Stimulated activated naive B cell treated with anti-CD40 and anti-IgM and Interleukin-4, amounts not matched to agents 10 μg/mL and 1 μg/mL and 100 μg/mL, for 72 hours (primary cell): ENCODE measurements at regions not wholly inside any gene's neighbourhood (a gene's known extent, or its start where the extent isn't known, plus 50 kb on each side); places are given as distances from the start of the nearest gene placed in this dataset.
"Not testable (repeated sequence)": the region's sequence is repeated elsewhere in the genome, so short reads cannot be mapped to it uniquely, and the experiment has no call there.

Experiments used
- ATAC-seq, 2 donors: fragments of 150-1000 bp; cut with Tn5 transposase; replicated peaks; 2 replicates each; pipeline ENCODE4 v1.10.0; 2021; ENCODE audit warnings: moderate library complexity in 1 of 2
- DNase-seq: peaks from one replicate; pipeline ENCODE4 v3.0.0; 2021
- H3K27ac Mint-ChIP-seq: one replicate; pipeline ENCODE4 v1.8.0; 2022; ENCODE audit warnings: mild to moderate bottlenecking, mixed read lengths
- H3K27me3 Mint-ChIP-seq, 2 donors: one replicate each; pipeline ENCODE4 v1.8.0; 2022; ENCODE audit warnings: mixed read lengths in 2 of 2
- H3K36me3 Mint-ChIP-seq, 2 donors: one replicate each; pipeline ENCODE4 v1.8.0; 2022; ENCODE audit warnings: mixed read lengths in 2 of 2, mild to moderate bottlenecking in 1 of 2
- H3K4me1 Mint-ChIP-seq, 2 donors: one replicate each; pipeline ENCODE4 v1.8.0; 2022; ENCODE audit warnings: mixed read lengths in 2 of 2, mild to moderate bottlenecking in 1 of 2
- H3K4me3 Mint-ChIP-seq, 2 donors: one replicate each; pipeline ENCODE4 v1.8.0; 2022; ENCODE audit warnings: mild to moderate bottlenecking in 2 of 2, mixed read lengths in 2 of 2, moderate library complexity in 1 of 2
- H3K9me3 Mint-ChIP-seq, 2 donors: one replicate each; pipeline ENCODE4 v1.8.0; 2022; ENCODE audit warnings: mixed read lengths in 2 of 2, mild to moderate bottlenecking in 1 of 2

DNA sequence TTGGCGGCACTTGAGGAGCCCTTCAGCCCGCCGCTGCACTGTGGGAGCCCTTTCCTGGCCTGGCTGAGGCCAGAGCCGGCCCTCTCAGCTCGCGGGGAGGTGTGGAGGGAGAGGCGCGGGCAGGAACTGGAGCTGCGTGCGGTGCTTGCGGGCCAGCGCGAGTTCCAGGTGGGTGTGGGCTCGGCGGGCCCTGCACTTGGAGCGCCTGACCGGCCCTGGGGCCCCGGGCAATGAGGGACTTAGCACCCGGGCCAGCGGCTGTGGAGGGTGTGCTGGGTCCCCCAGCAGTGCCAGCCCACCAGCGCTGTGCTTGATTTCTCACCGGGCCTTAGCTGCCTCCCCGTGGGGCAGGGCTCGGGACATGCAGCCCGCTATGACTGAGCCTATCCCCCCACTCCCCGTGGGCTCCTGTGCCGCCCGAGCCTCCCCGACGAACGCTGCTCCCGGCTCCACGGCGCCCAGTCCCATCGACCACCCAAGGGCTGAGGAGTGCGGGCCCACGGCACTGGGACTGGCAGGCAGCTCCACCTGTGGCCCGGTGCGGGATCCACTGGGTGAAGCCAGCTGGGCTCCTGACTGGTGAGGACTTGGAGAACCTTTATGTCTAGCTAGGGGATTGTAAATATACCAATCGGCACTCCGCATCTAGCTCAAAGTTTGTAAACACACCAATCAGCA, 167.6 kb downstream of the SOX4 start:
- H3K9me3 Mint-ChIP-seq, ATAC-seq, DNase-seq, H3K27ac Mint-ChIP-seq, H3K4me1 Mint-ChIP-seq, H3K36me3 Mint-ChIP-seq, H3K4me3 Mint-ChIP-seq, H3K27me3 Mint-ChIP-seq: not testable (repeated sequence)

GRCh38 chr6:21764989-21765388, 171.4 kb downstream of the SOX4 start:
- H3K27me3 Mint-ChIP-seq = no peaks in the 10 kb centered on the region

DNA sequence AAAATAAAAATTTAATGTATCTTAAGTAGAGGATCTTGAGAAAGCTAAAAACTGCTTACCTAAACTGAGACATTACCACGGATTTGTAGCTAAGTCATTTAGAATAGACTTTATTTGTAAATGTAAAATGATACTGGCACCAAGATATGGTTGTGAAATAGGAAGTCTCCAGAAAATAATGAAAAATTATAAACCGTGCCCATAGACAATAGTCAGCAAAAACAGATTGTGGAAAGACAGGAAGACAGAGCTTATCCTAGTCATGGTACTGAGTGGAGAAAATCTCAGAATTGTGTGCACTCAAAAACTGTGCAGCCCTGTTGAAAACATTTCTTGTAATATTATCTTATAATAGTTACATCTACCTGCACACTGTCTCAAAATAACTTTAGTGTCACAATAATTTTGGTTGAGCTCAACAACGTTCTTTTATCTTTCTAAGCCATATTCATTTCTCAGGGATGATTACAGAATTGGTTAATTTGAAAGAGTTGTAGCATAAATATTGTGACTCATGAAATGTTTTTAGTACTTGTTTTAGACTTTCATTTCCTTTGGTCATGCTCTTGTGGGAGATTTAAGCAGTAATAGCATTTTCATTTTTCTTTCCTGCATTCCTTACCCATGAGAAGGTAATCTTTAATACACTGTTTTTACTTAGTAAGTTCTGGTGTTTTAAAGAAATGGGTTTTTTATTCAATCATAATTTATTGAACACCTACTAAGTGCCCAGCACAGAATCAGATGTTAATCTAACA, 174.5 kb downstream of the SOX4 start:
- no peak for DNase-seq

More at GRCh38 chr6:21764989-21765388, 171.4 kb downstream of the SOX4 start:
- Mint-ChIP-seq H3K36me3 (no peaks in the 10 kb centered on the region), H3K9me3 (no peaks in the 10 kb centered on the region), H3K4me3 (no peak overlapping the region), H3K27ac (no peak overlapping the region), H3K4me1 (no peaks in the 10 kb centered on the region)
- DNase-seq (no peak), ATAC-seq (no peak)

DNA sequence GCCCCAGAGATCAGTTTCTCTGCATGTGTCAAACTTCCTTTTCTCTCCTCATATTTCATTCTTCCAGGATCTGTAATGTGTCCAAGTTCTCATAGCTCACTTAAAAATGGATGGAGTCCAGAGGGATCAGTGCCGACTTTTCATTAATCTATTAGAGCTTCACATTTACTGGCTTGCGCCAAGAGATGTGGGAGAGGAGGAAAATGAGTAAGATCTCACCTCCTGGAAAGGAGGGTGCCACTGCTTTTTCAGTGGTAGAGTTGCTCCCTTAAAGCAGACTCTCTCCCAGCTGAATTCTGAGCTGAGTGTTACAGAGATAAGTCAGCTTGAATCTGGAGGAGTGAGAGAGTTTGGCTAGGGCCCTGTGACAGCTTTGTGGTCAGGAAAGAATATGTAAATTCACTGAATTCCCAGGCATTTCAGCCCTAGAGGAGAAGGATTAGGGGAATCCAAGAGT, 175.9 kb downstream of the SOX4 start:
- H3K27ac Mint-ChIP-seq = no peak overlapping the region
- no peaks in the 10 kb centered on the region for H3K36me3 Mint-ChIP-seq

More for the DNA sequence above, 174.5 kb downstream of the SOX4 start:
- no peak overlapping the region for H3K27ac Mint-ChIP-seq
- H3K9me3 Mint-ChIP-seq = no peaks in the 10 kb centered on the region
- H3K36me3 Mint-ChIP-seq = no peaks in the 10 kb centered on the region
- no peak overlapping the region for H3K4me3 Mint-ChIP-seq
- no peaks in the 10 kb centered on the region for H3K4me1 Mint-ChIP-seq
- no peak for ATAC-seq
- no peaks in the 10 kb centered on the region for H3K27me3 Mint-ChIP-seq

DNA sequence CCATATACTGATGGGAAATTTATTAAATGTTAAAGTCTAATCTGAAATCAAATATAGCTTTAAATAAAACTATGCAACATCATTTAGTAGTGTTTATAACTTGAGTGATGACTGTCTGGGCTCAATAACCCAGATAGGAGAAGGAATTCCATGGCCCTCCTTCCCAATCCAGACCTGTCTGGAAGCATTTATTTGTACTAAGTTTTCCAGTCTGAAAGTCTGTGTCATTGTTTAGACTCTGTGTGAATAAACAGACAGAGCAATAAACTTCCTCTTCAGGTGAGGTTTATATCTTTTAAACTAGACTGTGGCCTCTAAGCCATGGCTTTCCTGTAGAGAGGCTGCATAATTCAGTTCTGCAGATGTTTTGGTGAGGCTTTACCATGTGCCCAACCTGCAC, 176.4 kb downstream of the SOX4 start:
- Mint-ChIP-seq H3K4me3 (no peak overlapping the region), H3K27me3 (no peaks in the 10 kb centered on the region), H3K36me3 (no peaks in the 10 kb centered on the region), H3K9me3 (no peaks in the 10 kb centered on the region), H3K27ac (no peak overlapping the region), H3K4me1 (no peaks in the 10 kb centered on the region)
- no peak for ATAC-seq
- DNase-seq = no peak

More for the DNA sequence above, 175.9 kb downstream of the SOX4 start:
- ATAC-seq = no peak
- Mint-ChIP-seq H3K4me1 (no peaks in the 10 kb centered on the region), H3K4me3 (no peak overlapping the region), H3K27me3 (no peaks in the 10 kb centered on the region), H3K9me3 (no peaks in the 10 kb centered on the region)
- no peak for DNase-seq

- H3K9me3 Mint-ChIP-seq = no peaks in the 10 kb centered on the region
- DNase-seq (no peak), ATAC-seq (no peak)
- no peaks in the 10 kb centered on the region for H3K36me3 Mint-ChIP-seq
- H3K27ac Mint-ChIP-seq = no peak overlapping the region
- H3K4me3 Mint-ChIP-seq = no peak overlapping the region
- no peaks in the 10 kb centered on the region for H3K4me1 Mint-ChIP-seq
- H3K27me3 Mint-ChIP-seq = no peaks in the 10 kb centered on the region
Measured at GRCh38 chr6:21771626-21772320, 178.2 kb downstream of the SOX4 start.

GRCh38 chr6:21772477-21772876, 178.9 kb downstream of the SOX4 start:
- no peak overlapping the region for H3K4me3 Mint-ChIP-seq
- no peaks in the 10 kb centered on the region for H3K4me1 Mint-ChIP-seq
- no peaks in the 10 kb centered on the region for H3K27me3 Mint-ChIP-seq
- ATAC-seq (no peak), DNase-seq (no peak)
- no peaks in the 10 kb centered on the region for H3K9me3 Mint-ChIP-seq
- no peak overlapping the region for H3K27ac Mint-ChIP-seq
- no peaks in the 10 kb centered on the region for H3K36me3 Mint-ChIP-seq

GRCh38 chr6:21772884-21773575, 179.5 kb downstream of the SOX4 start:
- no peaks in the 10 kb centered on the region for H3K9me3 Mint-ChIP-seq
- DNase-seq = no peak
- ATAC-seq = no peak

GRCh38 chr6:21773576-21773968, 180.0 kb downstream of the SOX4 start:
- Mint-ChIP-seq H3K27me3 (no peaks in the 10 kb centered on the region), H3K27ac (no peak overlapping the region), H3K36me3 (no peaks in the 10 kb centered on the region), H3K4me1 (no peaks in the 10 kb centered on the region), H3K4me3 (no peak overlapping the region), H3K9me3 (no peaks in the 10 kb centered on the region)
- no peak for DNase-seq
- ATAC-seq = no peak

More at GRCh38 chr6:21772884-21773575, 179.5 kb downstream of the SOX4 start:
- Mint-ChIP-seq H3K36me3 (no peaks in the 10 kb centered on the region), H3K4me1 (no peaks in the 10 kb centered on the region), H3K4me3 (no peak overlapping the region), H3K27me3 (no peaks in the 10 kb centered on the region), H3K27ac (no peak overlapping the region)

GRCh38 chr6:21777846-21778245, 184.3 kb downstream of the SOX4 start:
- Mint-ChIP-seq H3K27me3 (no peaks in the 10 kb centered on the region), H3K36me3 (no peaks in the 10 kb centered on the region), H3K4me3 (no peak overlapping the region), H3K4me1 (no peaks in the 10 kb centered on the region), H3K27ac (no peak overlapping the region), H3K9me3 (no peaks in the 10 kb centered on the region)
- ATAC-seq (no peak), DNase-seq (no peak)

DNA sequence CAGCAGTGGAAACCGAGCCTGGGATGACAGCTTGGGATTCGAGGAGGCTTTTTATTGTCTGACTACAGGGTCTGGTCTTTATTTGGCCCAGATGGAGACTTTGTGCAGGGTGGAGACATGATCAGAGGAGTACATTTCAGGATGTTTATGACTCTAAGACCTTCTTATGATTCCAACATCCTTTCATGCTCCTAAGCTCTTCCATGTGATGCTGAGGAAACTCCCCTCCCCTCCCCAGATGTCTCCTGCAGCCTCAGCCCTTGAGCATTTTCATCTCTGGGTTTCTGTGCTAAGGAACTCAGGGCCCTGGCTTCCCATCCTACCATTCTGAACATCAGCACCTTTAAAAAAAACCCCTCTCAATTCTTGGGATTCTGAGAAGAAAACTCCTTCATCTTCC, 186.6 kb downstream of the SOX4 start:
- no peaks in the 10 kb centered on the region for H3K27me3 Mint-ChIP-seq
- no peaks in the 10 kb centered on the region for H3K36me3 Mint-ChIP-seq
- no peak overlapping the region for H3K4me3 Mint-ChIP-seq
- DNase-seq (no peak), ATAC-seq (no peak)
- H3K9me3 Mint-ChIP-seq = no peaks in the 10 kb centered on the region
- H3K27ac Mint-ChIP-seq = no peak overlapping the region
- peaks cover 0 to under 1% of the 10 kb centered on the region in 2 donors for H3K4me1 Mint-ChIP-seq

DNA sequence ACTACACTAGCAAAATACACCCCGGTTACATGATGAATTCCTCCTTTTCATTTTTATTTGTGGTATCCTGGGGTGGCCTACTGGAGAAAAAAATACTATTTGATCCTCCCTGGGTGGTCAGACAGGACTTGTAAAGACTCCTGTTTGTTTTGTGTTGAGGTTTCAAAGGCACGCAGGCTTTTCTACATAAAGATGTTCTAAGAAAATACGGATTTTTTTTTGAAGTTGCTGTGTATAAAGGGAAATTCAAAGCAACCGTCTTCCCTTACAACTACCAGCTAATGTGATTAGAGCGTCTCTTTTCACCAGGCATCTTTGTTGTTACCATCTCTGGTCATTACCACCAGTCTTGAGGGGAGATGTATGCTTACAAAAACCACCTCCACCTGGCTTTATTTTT, 187.1 kb downstream of the SOX4 start:
- H3K27ac Mint-ChIP-seq = no peak overlapping the region
- no peak overlapping the region for H3K4me3 Mint-ChIP-seq
- no peaks in the 10 kb centered on the region for H3K36me3 Mint-ChIP-seq
- H3K4me1 Mint-ChIP-seq = peaks cover 0 to 2% of the 10 kb centered on the region in 2 donors
- no peaks in the 10 kb centered on the region for H3K27me3 Mint-ChIP-seq
- no peaks in the 10 kb centered on the region for H3K9me3 Mint-ChIP-seq
- no peak for DNase-seq
- ATAC-seq = no peak

- no peak for DNase-seq
- Mint-ChIP-seq H3K4me1 (peaks cover 0 to 2% of the 10 kb centered on the region in 2 donors), H3K27ac (no peak overlapping the region), H3K27me3 (no peaks in the 10 kb centered on the region), H3K36me3 (no peaks in the 10 kb centered on the region), H3K4me3 (no peak overlapping the region), H3K9me3 (no peaks in the 10 kb centered on the region)
- no peak for ATAC-seq
Measured at GRCh38 chr6:21781128-21781527, 187.6 kb downstream of the SOX4 start.

DNA sequence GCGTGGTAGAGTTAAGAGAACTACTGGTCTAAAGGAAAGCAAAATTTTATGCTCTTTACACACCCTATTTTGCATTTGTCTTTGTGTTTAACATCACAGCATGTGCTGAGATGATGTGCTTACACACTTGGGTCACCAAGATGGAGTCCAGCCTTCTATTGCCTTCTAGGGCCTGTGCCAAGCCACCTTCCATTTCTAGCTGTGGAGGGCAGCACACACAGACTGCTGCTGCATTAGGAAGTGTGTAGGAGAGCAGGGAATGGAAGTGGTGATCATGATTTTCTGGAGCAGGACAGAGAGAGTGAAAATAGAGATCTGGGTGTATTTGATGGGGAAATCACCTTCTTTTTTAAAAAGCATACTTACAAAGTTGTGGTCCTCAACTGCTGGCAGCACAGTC, 191.6 kb downstream of the SOX4 start:
- peak in 1 of 2 donors; percentile 23 for ATAC-seq
- H3K9me3 Mint-ChIP-seq = no peaks in the 10 kb centered on the region
- no peak overlapping the region for H3K27ac Mint-ChIP-seq
- H3K4me1 Mint-ChIP-seq = peaks cover 0 to 2% of the 10 kb centered on the region in 2 donors
- DNase-seq = no peak
- no peaks in the 10 kb centered on the region for H3K36me3 Mint-ChIP-seq
- no peaks in the 10 kb centered on the region for H3K27me3 Mint-ChIP-seq
- H3K4me3 Mint-ChIP-seq = no peak overlapping the region
